ENCODE measurements at regions not wholly inside any gene's neighbourhood (a gene's known extent, or its start where the extent isn't known, plus 50 kb on each side); places are given as distances from the start of the nearest gene placed in this dataset.

GRCh38 chr7:135844903-135845302, 96.3 kb upstream of the FAM180A start:
- TF ChIP-seq POLR2A (IDR thresholded peaks at IDR 0.05): no peak
- TF ChIP-seq, protein P1, sequence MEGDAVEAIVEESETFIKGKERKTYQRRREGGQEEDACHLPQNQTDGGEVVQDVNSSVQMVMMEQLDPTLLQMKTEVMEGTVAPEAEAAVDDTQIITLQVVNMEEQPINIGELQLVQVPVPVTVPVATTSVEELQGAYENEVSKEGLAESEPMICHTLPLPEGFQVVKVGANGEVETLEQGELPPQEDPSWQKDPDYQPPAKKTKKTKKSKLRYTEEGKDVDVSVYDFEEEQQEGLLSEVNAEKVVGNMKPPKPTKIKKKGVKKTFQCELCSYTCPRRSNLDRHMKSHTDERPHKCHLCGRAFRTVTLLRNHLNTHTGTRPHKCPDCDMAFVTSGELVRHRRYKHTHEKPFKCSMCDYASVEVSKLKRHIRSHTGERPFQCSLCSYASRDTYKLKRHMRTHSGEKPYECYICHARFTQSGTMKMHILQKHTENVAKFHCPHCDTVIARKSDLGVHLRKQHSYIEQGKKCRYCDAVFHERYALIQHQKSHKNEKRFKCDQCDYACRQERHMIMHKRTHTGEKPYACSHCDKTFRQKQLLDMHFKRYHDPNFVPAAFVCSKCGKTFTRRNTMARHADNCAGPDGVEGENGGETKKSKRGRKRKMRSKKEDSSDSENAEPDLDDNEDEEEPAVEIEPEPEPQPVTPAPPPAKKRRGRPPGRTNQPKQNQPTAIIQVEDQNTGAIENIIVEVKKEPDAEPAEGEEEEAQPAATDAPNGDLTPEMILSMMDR (IDR thresholded peaks at IDR 0.05): no peak

All from uterus (tissue), 2 donors.